ENCODE measurements at regions not wholly inside any gene's neighbourhood (a gene's known extent, or its start where the extent isn't known, plus 50 kb on each side); places are given as distances from the start of the nearest gene placed in this dataset.

- TF ChIP-seq EZH2 (IDR thresholded peaks at IDR 0.05; ENCODE audit: borderline replicate concordance, low read length), result no peak
- TF ChIP-seq CTCF (conservative IDR thresholded peaks at IDR 0.05 in 1 of 2, IDR thresholded peaks at IDR 0.05 in 1 of 2; ENCODE audit: extremely low read depth in 1 of 2, insufficient read depth in 1 of 2, low read depth in 1 of 2, low read length in 2 of 2), result no peak
Measured at GRCh38 chrX:7641141-7641540, 201.8 kb upstream of the VCX start.
